HG03095 (cell line): ENCODE measurements at regions not wholly inside any gene's neighbourhood (a gene's known extent, or its start where the extent isn't known, plus 50 kb on each side); places are given as distances from the start of the nearest gene placed in this dataset.
A peak's percentile ranks its signal among the peaks of the same experiment; 100 is the strongest.
"Not testable (repeated sequence)": the region's sequence is repeated elsewhere in the genome, so short reads cannot be mapped to it uniquely, and the experiment has no call there.

ENCODE experiments used
- ATAC-seq: cut with Tn5 transposase; IDR thresholded peaks from one replicate; pipeline ENCODE4 v1.9.1; 2021; ENCODE audit warnings: moderate library complexity; ENCODE audit not compliant: unreplicated experiment

DNA sequence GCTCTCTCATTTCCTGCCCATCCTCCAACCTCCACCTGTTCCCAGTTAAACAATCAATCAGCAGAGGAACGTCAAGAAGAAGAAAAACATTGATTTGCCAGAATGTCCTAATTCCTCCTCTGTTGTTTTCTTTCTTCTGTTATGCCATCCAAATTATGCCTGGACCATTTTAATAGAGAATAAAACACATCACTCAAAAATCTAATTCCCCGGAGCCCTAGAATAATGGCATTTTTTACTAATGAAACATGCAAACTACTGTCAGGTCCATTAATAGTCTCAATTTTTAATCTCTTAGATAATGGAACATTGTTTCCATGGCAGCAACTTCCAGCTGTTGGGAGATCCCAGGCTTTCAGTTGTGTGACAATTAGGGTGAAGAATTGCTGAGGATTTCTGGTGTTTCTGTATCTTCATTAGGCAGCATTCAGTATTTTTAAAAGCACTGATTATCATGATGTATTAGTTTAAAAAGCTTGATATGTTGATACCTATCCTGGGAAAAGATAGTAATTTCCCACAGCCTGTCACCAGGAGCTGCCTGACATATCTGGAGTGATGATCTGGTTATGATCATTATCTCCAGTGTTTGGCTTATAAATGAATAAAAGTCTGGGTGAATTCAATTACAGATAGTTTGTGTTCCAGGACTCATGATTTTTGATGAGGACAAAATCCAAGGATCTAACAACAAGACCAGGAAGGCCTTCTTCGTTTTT, 209.8 kb downstream of the TPBG start:
- ATAC-seq = no peak

DNA sequence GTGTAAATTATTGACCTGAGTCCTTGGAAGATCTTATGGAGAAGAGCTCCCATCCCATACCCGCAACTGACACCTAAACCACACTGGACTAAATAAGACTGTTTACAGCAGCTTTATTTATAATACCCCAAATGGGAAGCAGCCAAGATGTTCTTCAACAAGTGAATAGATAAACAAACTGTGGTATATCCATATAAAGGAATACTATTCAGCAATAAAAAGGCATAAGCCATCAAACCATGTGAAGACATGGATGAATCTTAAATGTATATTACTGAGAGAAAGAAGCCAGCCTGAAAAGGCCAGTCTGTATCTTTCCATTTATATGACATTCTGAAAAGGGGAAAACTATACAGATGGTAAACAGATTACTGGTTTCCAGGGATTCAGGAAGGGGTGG, 212.7 kb downstream of the TPBG start:
- no peak for ATAC-seq

DNA sequence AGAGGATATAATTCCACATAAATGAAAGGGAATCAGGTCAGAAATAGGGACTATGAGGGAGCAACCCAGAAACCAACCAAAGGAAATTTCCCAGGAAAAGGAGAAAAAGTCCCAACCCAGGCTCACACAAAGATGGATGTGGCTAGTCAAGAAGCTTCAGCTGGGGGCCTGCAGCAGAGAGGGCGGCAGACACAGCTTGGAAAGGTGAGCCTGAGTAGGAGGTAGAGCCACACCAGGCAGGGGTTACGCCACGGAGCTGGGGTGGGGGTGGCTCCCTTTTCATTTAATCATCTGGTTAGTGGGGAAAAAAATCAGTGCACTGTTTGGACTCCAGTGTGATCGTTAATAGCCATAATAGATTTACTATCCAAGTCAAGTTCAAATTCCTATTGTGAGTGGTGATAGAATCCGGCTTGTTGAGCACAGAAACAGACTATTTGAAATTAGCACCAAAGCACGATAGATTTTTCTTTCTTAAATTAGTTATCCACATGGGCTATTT, 220.6 kb downstream of the TPBG start:
- ATAC-seq = no peak

DNA sequence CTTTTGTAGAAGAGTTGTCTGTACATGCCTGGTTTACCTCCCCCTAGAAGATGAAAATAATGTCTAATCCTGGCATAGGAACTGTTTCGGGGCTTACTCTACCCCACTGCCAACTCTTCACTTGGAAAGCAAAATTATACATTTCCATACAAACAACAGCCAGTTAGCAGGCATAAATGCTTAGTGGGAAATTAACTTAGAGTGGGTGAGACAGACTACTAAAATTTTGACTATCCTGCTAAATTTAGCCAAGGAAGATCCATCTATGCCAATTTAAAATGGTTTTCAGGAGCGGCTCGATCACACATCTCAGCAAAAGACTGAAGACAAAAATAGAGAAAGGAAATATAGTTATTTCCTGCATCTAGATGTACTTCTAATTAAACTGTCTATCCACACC, 221.2 kb downstream of the TPBG start:
- ATAC-seq = no peak

DNA sequence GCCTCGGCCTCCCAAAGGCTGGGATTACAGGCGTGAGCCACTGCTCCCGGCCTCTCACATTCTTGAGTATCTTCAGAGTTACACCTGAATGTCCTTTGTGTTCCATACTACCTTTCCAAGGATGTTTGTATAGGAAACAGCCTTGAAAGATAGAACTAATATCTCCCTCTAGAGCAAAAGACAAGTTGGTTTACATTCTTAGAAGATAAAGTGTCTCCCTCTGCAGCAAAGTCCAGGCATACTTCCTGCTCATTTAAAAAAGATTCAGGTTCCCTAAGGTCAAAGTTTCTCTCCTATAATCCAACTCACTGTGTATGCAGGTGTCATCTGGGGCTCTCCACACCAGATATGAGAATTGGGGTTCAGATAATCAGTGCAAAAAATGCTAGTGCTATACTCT, 224.4 kb downstream of the TPBG start:
- no peak for ATAC-seq

DNA sequence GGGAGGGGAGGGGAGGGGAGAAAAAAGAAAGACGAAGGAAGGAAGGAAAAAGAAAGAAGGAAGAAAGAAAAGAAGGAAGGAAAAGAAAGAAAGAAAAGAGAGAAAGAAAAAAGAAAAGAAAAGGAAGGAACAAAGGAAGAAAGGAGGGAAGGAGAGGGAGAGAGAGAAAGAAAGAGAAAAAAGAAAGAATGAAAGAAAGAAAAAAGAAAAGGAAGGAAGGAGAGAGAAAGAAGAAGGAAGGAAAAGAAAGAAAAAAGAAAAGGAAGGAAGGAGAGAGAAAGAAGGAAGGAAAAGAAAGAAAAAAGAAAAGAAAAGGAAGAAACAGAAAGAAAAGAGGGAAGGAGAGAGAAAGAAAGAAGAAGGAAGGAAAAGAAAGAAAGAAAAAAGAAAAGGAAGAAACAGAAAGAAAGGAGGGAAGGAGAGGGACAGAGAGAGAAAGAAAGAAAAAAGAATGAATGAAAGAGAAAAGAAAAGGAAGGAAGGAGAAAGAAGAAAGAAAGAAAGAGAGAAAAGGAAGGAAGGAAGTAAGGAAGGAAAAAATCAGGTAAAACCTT, 225.3 kb downstream of the TPBG start:
- ATAC-seq = no peak

DNA sequence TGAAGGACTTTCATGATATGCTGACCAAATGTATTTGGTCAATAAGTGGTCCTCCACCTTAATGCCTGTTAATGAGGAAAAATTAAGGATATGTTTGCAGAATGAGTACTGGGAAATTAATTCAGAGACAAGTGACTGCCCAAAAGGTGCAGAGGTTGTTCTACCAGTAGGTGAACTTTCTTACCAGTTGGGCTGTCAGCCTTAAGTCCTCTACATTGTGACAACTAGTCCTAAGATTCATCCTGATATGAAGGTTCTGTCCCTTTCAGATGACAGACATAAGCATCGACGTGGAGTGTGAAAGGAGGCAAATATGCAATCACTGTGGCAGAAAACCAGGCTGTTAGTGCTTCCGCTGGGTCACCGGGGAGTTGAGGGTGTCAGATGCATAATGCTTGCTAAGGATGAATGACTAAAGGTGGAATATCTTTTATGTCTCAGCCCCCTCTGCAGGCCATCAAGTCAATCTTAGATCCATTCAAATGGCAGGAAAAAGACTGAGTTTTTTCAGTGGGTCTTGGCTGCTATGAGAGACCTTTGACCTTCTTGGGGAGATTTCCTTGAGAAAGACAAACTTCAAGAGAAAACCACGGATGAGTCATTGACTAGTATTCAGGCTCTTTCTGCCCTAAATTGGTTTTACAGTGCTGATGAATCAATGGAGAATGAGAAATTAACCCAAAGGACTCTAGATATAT, 226.0 kb downstream of the TPBG start:
- ATAC-seq = peak; percentile 57

DNA sequence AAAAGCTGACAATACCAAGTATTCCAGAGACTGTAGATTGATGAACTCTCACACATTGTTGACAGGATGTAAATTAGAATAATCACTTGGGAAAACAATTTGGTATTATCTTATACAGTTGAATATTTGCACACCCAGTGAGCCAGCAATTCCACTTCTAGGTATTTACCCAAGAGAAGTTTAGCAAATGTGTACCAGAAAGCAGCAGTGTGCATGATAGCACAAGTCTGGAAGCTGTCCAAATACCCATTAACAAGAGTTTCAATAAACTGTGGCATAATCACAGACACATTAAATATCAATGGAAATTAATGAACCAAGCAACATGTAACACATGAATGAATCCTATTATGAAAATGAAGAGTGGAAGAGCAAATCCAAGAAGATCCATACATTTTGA, 233.6 kb downstream of the TPBG start:
- ATAC-seq = no peak

DNA sequence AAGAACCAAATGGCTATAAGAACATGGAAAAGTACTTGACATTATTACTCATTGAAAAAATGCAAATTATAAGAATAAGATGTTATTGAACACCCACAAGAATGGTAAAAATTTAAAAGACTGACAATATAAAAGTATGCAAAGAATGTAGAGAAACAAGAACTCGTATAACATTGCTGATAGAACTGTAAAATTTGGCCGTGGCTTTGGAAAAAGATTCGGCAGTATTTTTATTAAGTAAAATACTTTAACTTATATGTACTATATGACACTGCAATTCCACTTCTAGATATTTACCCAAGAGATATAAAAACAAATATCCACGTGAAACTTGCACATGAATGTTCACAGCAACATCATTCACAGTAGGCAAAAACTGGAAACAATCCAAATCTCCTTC, 239.2 kb downstream of the TPBG start:
- no peak for ATAC-seq

DNA sequence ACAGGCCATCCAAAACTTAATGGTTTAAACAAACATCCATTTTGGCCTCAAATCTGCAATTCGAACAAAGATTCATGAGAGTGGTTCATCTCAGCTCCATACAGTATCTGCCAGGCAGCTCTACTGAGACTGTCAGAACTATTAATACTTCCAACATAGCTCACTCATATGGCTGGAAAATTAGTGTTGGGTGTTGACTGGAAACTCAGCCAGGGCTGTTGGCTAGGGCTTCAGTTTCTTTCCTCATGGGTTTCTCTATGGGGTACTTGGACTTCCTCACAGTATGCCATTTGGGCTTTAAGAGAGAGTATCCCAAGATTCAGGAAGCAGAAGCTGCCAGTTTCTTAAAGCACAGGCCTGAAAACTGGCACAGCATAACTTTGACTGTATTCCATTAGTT, 240.3 kb downstream of the TPBG start:
- ATAC-seq = no peak

DNA sequence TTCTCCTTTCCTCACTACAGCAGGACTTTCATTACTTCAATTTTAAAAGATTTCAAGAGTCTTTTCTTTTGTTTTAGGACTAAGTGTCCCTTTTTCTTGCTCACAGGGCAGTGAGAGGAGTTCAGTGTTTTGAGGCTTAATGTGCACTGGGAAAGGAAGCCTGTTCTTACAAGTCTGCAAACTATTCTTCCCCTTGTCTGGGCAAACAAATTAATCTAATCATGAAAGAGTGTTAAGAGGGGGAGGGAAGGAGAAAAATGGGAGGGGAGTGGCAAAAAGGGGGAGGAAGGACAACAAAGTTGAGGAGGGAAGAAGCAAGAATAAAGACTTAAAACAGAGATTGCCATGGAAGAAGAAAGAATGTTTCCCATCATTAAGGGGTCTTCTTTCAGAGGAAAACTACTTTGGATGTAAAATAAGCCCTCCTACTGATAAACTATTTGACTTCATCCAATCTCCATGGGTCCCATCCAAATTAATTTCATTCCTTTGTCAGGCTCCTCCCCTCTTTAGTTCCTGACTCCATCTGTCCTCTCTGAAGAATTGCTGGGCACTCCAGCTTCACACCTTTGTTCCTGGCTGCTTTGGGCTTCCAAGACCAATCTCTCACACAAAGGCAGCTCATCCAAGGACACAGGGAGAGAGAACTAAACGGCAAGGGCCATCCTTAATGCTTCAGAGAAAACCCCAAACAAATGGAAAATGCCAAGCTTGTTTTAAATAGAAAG, 244.5 kb downstream of the TPBG start:
- no peak for ATAC-seq

DNA sequence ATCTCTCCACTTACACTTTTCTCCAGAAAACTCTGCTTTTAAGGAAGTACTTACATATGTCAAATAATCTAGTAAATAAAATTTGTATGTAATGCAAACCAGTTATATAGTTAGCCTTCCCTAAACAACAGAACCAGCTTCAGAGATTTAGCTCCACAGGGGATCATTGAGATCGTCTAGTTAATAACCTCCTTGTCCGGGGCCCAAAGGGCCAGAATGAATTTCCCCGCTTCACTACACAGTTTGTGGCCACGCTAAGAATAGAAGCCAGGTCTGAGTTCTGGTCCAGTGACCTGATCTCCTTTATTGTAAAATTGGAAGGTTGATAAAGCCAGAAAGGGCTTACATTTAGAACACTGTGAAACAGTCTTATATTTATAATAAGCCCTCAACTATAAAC, 245.2 kb downstream of the TPBG start:
- ATAC-seq = no peak

DNA sequence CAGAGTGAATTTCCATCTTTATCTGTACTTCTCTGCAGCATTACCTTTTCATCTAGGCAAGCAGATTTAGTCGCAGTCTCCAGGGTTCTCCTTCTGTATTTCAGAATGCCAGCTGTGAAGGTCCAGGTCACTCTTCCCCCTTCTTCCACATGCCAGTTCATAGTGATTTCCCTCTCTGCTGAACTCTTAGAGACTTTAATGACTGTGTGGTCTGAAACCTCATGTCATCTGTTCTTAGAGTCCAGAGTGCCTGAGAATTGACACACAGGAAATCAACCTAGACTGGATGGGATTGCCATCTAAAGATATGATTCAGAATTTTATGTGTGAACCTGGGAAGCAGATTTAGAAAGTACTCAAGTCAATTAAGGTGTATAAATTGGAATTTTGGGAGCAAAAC, 248.1 kb downstream of the TPBG start:
- ATAC-seq = no peak

DNA sequence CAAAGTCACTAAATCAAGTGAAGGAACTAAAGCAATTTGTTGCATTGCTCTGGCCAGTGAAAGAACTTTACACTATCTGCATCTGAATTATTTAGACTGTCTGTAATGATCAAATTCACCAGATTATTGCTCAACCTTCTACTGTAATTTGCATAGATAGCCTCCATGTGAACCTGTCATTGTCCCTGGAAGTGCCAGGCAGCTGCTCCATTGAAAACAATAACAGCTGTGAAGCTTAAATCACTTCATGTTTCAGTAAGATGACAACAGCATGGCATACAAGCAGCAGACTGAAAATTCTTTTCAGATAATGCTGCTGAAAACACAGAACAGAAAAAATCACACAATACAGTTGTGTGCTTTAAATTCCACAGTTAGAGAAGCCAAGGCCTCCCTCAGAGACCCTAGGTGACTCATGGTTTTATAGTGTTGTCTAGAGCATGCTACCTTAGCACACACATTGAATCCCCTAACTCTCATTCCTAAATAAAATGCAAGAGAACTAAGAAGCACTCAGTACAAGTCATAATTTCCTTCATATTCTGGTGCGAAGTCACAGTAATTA, 248.9 kb downstream of the TPBG start:
- no peak for ATAC-seq

DNA sequence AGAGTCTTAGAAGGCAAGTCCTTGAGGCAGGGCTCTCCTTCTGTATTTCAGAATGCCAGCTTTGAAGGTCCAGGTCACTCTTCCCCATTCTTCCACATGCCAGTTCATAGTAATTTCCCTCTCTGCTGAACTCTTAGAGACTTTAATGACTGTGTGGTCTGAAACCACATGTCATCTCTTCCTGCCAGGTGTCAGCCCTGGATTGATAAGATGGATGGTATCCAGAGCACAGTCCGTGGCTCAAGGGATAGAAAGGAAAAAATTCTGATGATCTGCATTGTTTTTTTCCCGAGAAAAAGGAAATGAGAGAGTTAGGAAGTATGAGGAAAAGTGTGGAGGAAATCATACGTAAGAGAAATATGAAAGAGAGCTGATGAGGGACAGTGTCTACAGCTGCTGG, 250.9 kb downstream of the TPBG start:
- ATAC-seq = no peak

DNA sequence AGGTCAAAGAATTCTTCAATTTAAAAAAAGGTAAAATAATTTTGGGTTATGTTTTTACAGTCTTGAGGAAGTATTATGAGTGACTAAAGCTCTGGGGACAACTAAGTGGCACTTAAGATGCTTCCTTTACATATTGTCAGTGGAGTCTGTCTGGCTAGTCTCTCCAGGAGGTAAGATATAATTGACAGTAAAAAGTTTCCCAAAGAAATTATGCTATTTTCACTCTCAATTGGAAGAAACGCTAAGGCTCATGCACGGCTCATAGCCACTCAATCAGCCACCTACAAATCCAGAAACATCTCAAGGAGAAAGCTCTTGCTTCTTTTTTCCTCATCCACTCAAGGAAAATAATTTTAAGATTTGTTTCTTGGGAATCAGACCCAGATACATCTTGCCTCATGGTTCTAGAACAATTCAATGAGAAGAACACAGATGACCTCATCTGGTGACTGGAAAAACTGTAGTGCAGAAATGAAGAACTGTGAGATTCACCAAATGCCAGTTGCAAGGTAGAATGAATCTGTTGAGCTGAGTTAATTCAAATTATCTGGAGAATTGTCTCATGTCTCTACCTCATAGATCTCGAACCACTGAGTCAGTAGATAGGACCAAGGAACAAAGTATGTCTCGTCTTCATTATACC, 252.9 kb downstream of the TPBG start:
- ATAC-seq = no peak

DNA sequence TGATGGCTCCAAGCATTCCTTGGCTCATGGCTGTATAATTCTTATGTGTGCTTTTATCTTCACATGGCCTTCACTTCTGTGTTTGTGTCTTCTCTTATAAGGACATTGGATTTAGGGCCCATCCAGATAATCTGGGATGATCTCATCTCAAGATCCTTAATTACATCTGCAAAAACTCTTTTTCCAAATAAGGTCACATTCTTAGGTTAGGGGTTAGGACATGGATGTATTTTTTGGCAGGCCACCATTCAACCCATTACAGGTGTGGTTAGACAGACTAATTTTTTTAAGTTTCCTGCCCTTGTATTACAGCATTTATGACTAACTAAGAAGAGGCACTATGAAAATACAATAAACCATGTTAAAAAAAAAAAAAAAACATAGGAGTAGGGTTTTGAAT, 254.0 kb downstream of the TPBG start:
- no peak for ATAC-seq

DNA sequence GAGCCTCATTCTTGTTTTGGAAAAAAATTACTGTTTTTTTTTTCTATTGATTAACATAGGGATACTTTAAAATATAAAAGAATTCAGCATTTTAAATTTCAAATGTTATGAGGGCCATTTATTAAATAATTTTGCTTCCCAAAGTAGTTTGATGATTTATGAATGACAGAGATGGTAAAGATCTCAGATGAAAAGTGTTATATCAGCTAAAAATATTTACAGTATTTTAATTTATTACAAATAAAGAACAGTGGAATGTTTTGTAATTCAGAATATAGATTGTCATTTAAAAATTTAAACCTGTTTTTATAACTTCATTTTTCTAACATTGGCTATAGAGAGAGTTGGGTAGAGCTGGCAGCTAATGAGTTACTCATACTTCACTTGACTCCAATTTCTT, 256.0 kb downstream of the TPBG start:
- ATAC-seq = no peak

DNA sequence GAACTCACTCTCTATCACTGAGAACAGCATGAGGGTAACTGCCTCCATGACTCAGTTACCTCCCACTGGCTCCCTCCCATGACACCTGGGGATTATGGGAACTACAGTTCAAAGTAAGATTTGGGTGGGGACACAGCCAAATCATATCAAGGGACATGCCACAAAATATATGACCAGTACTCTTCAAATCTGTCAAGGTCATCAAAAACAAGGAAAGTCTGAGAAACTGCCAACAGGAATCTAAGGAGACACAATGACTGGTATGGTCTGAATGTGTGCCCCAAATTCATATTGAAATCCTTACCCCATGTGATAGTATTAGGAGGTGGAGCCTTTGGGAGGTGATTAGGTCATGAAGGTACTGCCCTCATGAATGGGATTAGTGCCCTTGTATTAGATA, 258.8 kb downstream of the TPBG start:
- ATAC-seq = no peak

DNA sequence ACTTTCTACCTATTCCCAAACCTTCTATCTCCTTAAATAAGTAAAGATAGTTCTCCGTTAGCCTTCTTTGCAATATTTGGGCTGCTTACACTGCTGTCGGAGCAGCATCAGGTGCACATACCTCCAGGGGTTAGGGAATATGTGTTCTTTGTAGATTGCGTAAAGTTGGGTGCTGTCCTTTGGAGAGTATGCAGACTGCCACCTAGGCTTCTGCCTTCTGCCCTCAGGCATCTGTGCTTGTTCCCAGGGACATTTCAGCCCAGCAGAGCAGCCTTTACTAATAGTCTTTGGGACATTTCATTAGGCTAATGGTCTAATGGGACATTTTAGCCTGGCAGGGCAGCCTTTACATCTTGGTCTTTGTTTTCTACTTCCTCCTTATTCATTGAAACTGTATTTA, 260.6 kb downstream of the TPBG start:
- no peak for ATAC-seq

DNA sequence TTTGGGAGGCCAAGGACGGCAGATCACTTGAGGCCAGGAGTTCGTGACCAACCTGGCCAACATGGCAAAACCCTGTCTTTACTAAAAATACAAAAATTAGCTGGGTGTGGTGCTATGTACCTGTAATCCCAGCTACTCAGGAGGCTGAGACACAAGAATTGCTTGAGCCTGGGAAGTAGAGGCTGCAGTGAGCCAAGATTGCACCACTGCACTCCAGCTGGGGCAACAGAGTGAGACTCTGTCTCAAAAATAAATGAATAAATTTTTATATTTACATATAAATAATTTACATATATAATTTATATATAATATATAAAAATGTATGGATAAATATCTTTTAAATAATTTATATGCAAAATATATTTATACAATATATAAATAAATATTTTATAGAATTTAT, 263.3 kb downstream of the TPBG start:
- ATAC-seq = not testable (repeated sequence)
